ENCODE measurements at regions not wholly inside any gene's neighbourhood (a gene's known extent, or its start where the extent isn't known, plus 50 kb on each side); places are given as distances from the start of the nearest gene placed in this dataset.

- TF ChIP-seq CTCF (IDR thresholded peaks at IDR 0.05) (no peak), ERG (CRISPR knock-in tag; IDR thresholded peaks at IDR 0.05) (no peak), AR (CRISPR knock-in tag; IDR thresholded peaks at IDR 0.05) (no peak), KAT7 (CRISPR knock-in tag; IDR thresholded peaks at IDR 0.05; ENCODE audit: borderline replicate concordance) (no peak), PRDM15 (CRISPR knock-in tag; IDR thresholded peaks at IDR 0.05) (no peak), E2F4 (CRISPR knock-in tag; IDR thresholded peaks at IDR 0.05; ENCODE audit: borderline replicate concordance, low read depth) (no peak), ATF2 (CRISPR knock-in tag; IDR thresholded peaks at IDR 0.05; ENCODE audit: borderline replicate concordance, low read depth) (no peak), SMAD3 (CRISPR knock-in tag; IDR thresholded peaks at IDR 0.05; ENCODE audit: borderline replicate concordance) (no peak), ZNF317 (CRISPR knock-in tag; IDR thresholded peaks at IDR 0.05; ENCODE audit: borderline replicate concordance, low read depth) (no peak)
These were observed 212.8 kb upstream of the CHD1 start for GRCh38 chr5:99141534-99142128.

Measured in WTC11 (cell line).